ENCODE measurements at regions not wholly inside any gene's neighbourhood (a gene's known extent, or its start where the extent isn't known, plus 50 kb on each side); places are given as distances from the start of the nearest gene placed in this dataset.

DNA sequence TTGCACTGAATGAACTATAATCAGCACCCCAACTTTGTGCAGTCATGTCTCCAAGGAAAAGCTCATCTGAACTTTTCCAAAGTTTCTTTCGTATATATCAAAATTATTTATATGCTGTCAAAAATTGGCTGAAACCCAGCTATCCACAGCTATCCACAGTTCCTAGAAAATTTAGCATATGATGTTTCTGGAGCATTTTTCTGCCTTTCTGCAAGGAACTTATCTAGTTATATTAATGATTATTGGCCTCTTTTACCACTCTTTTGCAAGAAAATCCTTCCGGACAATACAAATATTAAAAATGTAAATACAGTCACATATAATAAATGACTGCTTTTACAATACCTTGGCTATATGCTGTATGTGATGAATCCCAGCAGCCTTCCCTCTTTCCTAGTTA lies 270.2 kb downstream of the TMEM167A start:
- DNase-seq (ENCODE audit: low spot score), result no peak

GRCh38 chr5:82806513-82806912 lies 270.7 kb downstream of the TMEM167A start:
- DNase-seq (ENCODE audit: low spot score), result no peak

DNA sequence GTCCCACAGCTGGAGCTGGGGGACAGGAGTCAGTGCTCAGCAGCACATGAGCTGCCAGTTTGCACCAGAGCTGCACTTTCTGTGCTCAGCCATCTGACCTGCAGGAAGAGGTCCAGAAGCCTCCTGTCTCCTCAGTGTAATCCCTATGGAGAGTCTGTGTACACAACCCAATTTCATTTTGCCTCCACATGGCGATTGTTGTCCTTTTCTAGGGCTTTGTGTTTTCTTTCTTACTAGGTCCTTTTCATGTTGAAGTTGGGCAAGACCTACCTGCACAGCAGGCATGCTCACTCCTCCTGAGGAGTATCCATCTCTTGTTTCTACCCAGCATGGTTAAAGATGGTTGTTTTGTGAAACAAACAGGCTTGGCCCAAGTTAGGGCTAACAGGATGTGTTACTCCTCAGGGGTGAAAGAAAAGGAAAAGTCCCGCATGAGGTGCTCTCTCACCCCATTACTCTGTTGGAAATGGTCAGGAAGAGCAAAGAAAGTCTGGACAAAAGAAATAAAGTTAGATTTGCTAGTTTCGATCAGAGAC lies 273.0 kb downstream of the TMEM167A start:
- DNase-seq (ENCODE audit: low spot score), result no peak

DNA sequence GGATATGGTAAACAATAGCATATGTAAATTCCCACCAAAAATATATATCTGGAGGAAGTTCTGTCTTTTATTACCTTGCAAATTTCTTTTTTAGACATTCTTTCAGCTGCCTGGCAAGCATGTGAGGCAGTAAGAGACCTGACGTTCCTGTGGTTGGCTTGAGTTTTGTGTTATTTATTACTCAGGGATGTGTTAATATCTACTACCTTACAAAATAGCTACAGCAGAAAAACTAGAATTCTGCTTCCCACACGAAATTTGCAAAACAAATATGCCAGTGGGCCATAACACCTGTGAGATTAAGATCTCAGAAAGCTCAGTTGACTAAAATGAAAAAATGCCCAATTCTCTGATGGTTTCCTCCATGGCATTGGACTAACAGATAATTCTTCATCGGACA lies 274.2 kb downstream of the TMEM167A start:
- no peak for DNase-seq (ENCODE audit: low spot score)

DNA sequence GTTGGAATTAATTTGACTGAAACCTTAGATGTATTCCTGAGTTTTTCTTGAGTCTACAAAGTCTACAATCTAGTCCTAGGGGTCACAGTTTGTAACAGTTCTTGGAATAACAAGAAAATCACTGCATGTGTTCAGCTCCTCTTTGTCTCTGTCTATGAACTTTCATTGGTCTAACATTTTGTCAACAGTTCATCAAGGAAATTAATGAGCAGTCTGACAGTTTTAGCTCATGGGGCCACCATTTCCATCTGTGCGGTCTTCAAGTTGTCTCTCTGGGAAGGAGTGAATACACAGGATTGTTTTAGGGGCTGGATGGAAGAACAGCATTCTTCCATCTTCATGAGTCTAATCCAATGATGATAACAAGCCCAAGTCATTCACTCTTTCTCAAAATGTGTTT lies 276.4 kb downstream of the TMEM167A start:
- no peak for DNase-seq (ENCODE audit: low spot score)

DNA sequence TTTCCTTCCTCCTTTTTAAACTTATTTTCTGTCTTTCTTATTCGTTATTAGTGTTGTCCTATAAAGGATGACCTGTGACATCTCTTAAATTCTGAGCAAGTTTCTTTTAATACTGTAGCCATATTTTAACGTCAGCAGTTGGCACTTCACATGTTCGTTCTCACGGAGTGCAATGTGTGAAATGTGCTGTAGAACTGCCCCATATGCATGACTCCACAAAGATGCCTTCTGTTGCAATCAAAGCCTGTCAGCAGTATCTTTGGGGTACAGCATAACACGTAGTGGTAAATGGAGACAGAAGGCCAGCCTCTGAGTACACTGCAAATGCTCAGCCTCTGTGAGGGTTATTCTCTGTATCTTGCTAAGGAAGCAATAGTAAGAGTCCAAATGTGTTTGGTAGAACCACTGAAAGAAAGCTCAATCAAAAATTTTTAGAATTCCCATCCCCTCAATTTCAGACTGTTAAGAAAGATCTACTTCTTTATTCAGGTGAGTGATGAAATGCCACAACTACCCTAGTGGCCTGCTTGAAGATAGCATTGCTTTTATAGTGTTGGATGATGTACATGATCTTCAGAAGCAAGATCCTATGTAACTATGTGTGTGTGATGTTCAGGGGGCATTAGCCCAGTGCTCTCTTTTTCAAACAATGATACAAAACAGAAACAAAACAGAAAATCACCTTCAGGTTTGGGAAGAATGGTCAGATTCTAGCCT lies 277.7 kb downstream of the TMEM167A start:
- DNase-seq (ENCODE audit: low spot score), result no peak

GRCh38 chr5:82798676-82799075 lies 278.5 kb downstream of the TMEM167A start:
- no peak for DNase-seq (ENCODE audit: low spot score)

GRCh38 chr5:82796643-82797416 lies 280.4 kb downstream of the TMEM167A start:
- no peak for DNase-seq (ENCODE audit: low spot score)

- DNase-seq (ENCODE audit: low spot score), result no peak
Measured at GRCh38 chr5:82794876-82795275, 282.3 kb downstream of the TMEM167A start.

DNA sequence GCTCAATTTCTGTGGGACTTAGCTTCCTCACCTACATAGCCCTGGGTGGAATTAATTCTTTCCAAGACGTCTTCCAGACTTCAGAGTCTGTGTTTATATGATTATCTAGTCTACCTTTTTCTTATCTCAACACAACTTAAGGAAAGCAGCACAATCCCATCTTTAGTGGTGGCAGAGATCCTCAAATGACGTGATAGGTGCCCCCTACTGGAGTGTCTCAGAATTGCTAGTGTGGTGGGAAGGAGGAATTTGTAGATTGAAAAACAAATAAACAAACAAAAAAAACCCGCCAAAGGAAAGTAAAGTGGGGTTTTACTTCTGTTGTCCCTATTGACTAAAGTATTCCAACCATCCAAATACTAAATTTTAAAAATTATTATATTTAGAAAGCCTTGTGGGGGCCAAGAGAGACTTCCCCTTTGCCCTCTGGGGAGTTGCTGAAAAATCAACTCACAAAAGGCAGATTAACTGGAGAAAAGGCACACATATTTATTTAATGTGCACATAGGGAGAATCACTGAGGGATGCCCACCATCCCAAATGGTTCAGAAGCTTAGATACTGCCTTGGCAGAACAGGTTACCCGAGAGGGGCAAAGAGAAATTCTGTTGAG lies 283.3 kb downstream of the TMEM167A start:
- DNase-seq (ENCODE audit: low spot score), result no peak

GRCh38 chr5:82792096-82792495 lies 285.1 kb downstream of the TMEM167A start:
- no peak for DNase-seq (ENCODE audit: low spot score)

DNA sequence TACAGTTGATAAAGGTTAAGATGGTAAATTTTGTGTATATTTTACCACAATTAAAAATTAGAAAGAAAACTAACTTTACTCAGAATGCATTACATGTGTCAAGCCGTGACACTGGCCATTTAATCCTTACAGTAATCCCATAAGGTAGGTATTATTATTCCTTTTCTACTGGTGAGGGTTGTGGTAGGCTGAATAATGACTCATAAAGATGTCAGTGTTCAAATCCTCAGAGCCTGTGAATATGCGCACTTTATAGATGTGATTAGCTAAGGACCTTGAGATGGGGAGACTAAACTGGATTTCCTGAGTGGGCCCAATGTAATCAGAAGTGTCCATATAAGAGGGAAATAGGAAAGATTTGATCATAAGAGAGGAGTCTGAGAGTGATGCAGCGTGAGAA lies 288.1 kb downstream of the TMEM167A start:
- no peak for DNase-seq (ENCODE audit: low spot score)

DNA sequence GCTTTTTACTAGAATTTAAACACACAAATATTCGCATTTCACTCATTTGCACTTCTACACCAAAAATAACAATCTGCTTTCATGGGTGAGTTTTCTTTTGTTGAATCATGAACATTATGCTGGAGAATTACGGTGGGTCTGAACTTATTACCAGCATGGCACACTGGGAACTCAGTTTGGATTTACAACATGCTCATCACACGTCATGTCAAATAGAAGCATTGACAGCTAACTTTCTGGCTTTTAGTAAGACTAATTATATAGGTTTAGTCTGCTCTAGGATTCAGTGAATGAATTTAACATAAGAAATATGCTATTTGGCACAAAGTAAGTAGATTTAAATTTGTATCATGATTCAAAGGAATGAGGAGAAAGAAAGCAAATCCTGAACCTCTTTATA lies 290.4 kb downstream of the TMEM167A start:
- DNase-seq (ENCODE audit: low spot score), result no peak

DNA sequence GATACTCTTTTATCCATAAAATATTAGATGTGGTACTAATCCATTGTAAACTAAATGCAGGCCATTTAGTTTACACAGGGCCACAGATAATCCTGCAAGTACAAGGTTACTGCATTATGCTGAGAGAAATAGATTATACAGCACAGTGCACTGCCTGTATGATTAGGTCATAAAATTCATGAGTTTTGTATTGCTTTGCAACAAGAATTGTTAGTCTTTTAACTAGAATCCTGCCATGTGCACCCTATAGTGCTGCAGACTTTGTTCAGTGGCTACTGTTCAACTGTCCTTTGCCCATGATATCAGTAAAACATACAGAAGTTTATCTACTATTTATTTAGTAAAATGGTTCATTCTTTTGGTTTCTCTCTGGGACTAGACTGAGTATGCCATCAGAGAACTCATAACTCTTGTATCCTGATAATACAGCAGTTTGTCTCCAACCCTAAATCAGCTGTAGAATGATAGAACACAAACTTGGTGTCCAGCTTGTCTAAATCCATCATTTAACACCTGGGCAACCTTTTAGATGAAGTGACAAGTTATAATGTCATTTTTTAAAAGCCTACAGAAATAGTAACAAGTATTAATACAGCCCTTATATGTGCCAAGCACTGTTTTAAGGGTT lies 291.2 kb downstream of the TMEM167A start:
- no peak for DNase-seq (ENCODE audit: low spot score)

DNA sequence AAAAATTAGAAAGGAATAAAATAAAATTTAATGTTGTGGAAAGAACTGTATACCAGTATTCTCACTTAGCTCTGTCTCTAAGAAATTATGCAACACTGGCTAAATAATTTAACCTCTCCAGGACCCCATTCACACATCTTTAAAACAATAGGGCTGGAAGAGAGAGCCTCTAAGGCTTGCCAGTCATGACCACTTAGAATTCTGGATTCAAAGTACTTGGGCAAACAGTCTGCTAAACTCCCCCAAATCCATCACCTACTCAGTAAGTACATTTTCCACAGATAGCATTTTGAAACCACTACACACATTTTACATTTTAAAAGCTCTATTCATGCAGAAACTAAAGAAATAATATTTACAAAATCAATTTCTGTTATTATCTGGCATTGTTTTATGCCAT lies 291.7 kb downstream of the TMEM167A start:
- no peak for DNase-seq (ENCODE audit: low spot score)

- DNase-seq (ENCODE audit: low spot score), result no peak
Measured at GRCh38 chr5:82784521-82784920, 292.7 kb downstream of the TMEM167A start.

- no peak for DNase-seq (ENCODE audit: low spot score)
Measured at GRCh38 chr5:82777106-82777505, 300.1 kb downstream of the TMEM167A start.

GRCh38 chr5:82772281-82772680 lies 304.9 kb downstream of the TMEM167A start:
- DNase-seq (ENCODE audit: low spot score), result no peak

DNA sequence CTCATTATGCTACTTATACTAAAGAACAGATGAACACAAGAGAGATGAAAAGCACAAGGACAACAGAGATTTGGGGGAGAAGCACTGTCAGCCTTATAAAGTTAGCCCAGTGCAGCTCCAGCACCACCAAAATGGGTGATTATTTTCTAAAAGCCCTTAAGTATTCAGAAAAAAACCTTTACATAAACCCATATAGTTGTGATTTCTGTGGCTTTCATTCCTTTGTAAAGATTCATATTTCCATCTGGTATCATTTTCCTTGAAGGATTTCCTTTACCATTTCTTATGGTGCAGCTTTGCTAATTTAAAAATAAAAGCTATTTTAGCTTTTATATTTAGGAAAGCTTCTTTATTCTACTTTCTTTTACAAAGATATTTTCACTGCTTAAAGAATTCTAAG lies 311.0 kb downstream of the TMEM167A start:
- no peak for DNase-seq (ENCODE audit: low spot score)

DNA sequence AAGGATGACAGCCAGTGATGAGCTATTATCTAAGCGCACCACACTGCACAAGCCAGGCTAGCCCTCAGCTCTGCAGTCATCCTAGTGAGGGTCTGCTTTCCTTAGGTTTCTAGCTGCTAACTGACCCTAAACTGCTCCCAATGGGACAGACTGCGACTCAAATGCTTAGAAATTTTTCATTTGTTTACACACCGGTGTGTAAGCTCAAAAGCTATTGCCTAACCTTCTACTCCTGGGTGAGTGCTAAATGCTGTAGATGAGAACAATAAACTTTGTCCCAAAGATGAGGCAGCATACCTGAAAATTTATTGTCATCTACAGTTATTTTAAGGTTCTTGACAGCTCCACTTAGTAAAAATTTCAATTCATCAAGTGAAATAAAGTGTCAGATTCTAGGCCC lies 311.4 kb downstream of the TMEM167A start:
- DNase-seq (ENCODE audit: low spot score), result no peak

DNA sequence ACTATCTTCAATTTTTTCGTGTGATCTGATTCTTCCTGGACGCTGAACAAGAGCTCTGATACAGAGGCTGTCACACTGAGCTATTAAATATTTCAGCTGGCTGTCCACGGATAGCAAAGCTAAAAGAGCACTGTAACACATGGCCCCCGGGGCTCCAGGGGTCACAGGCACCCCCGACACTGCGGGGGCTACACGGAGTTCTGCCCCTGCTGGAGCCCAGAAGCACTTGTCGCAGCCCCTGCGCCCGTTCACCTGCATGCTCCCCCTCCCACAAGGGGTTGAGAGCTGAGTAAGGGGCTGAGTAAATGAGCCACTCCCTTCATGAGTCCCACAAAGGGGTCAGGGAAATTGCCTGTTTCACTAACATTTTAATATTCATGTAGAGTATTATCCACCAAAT lies 316.3 kb downstream of the TMEM167A start:
- DNase-seq (ENCODE audit: low spot score), result no peak

- DNase-seq (ENCODE audit: low spot score), result no peak
Measured at GRCh38 chr5:82758881-82759280, 318.3 kb downstream of the TMEM167A start.

GRCh38 chr5:82754759-82755158 lies 322.4 kb downstream of the TMEM167A start:
- no peak for DNase-seq (ENCODE audit: low spot score)

All from COLO829 (cell line).